Fibroblast of pulmonary artery (primary cell): ENCODE measurements at regions not wholly inside any gene's neighbourhood (a gene's known extent, or its start where the extent isn't known, plus 50 kb on each side); places are given as distances from the start of the nearest gene placed in this dataset.

Source experiments
- DNase-seq: peaks from one replicate; pipeline ENCODE4 v3.0.0-alpha.2; 2010; ENCODE audit warnings: low read depth
- H3K4me3 ChIP-seq: replicated peaks from 2 replicates; pipeline ENCODE4 v1.5.1; 2011; ENCODE audit warnings: low read depth, mild to moderate bottlenecking, control low read depth, low read length, moderate library complexity
- CTCF ChIP-seq: IDR thresholded peaks from 2 replicates; pipeline ENCODE4 v1.5.1; 2011; ENCODE audit warnings: mild to moderate bottlenecking, control low read depth, low read length, inconsistent platforms; ENCODE audit errors: missing control alignments

GRCh38 chr11:90330632-90331031 is 107.8 kb upstream of the CHORDC1 start:
- TF ChIP-seq CTCF = no peak
- DNase-seq = no peak
- no peak overlapping the region for H3K4me3 ChIP-seq

GRCh38 chr11:90329043-90329442 is 106.2 kb upstream of the CHORDC1 start:
- DNase-seq = no peak
- H3K4me3 ChIP-seq = no peak overlapping the region
- TF ChIP-seq CTCF = no peak

GRCh38 chr11:90326647-90327046 is 103.8 kb upstream of the CHORDC1 start:
- no peak overlapping the region for H3K4me3 ChIP-seq
- DNase-seq = no peak
- no peak for TF ChIP-seq CTCF

- no peak overlapping the region for H3K4me3 ChIP-seq
- TF ChIP-seq CTCF = no peak
- DNase-seq = no peak
Measured at GRCh38 chr11:90323289-90323688, 100.4 kb upstream of the CHORDC1 start.

- no peak overlapping the region for H3K4me3 ChIP-seq
- no peak for TF ChIP-seq CTCF
- DNase-seq = no peak
Measured at GRCh38 chr11:90321018-90321417, 98.2 kb upstream of the CHORDC1 start.

GRCh38 chr11:90318651-90319050 is 95.8 kb upstream of the CHORDC1 start:
- DNase-seq = no peak
- no peak overlapping the region for H3K4me3 ChIP-seq
- no peak for TF ChIP-seq CTCF

GRCh38 chr11:90310210-90310609 is 87.4 kb upstream of the CHORDC1 start:
- H3K4me3 ChIP-seq = no peak overlapping the region
- no peak for DNase-seq
- TF ChIP-seq CTCF = no peak
